ENCODE measurements at regions not wholly inside any gene's neighbourhood (a gene's known extent, or its start where the extent isn't known, plus 50 kb on each side); places are given as distances from the start of the nearest gene placed in this dataset.

GRCh38 chr5:14932902-14933469 lies 61.4 kb upstream of the ANKH start:
- no peaks in the 10 kb centered on the region for H3K27me3 ChIP-seq (ENCODE audit: control insufficient read depth, insufficient read depth, low read length)
- H2AFZ ChIP-seq (ENCODE audit: low read length): no peak overlapping the region
- no peak for TF ChIP-seq CTCF (conservative IDR thresholded peaks at IDR 0.05 in 1 of 2, IDR thresholded peaks at IDR 0.05 in 1 of 2; ENCODE audit: low read depth in 1 of 2, low read length in 2 of 2)
- no peak for TF ChIP-seq EZH2 (IDR thresholded peaks at IDR 0.05; ENCODE audit: low read length, missing control alignments)
- no peaks in the 10 kb centered on the region for H4K20me1 ChIP-seq (ENCODE audit: control insufficient read depth, extremely low read depth, insufficient read depth, low read length)
- H3K79me2 ChIP-seq (ENCODE audit: control insufficient read depth, insufficient read depth, low read length): no peaks in the 10 kb centered on the region
- H3K9me3 ChIP-seq (ENCODE audit: control insufficient read depth, insufficient read depth, low read depth, low read length): no peaks in the 10 kb centered on the region
- DNase-seq (ENCODE audit: low read depth in 2 of 2): peak in 1 of 2 donors; percentile 30
- peaks cover 3% of the 10 kb centered on the region for H3K4me1 ChIP-seq (ENCODE audit: control insufficient read depth, extremely low read depth, insufficient read depth, low read length)
- no peak overlapping the region for H3K4me3 ChIP-seq (replicated peaks in 1 of 4; ENCODE audit: control extremely low read depth in 1 of 4, insufficient read depth in 1 of 4, low read depth in 3 of 4, low read length in 4 of 4)
- no peak overlapping the region for H3K9ac ChIP-seq (ENCODE audit: insufficient read depth, low read length)
- H3K27ac ChIP-seq (ENCODE audit: insufficient read depth, low read length): no peak overlapping the region
- no peaks in the 10 kb centered on the region for H3K36me3 ChIP-seq (ENCODE audit: control insufficient read depth, insufficient read depth, low read length)
- H3K4me2 ChIP-seq (ENCODE audit: extremely low read depth, insufficient read depth, low read length): no peak overlapping the region

- TF ChIP-seq CTCF (conservative IDR thresholded peaks at IDR 0.05 in 1 of 2, IDR thresholded peaks at IDR 0.05 in 1 of 2; ENCODE audit: low read depth in 1 of 2, low read length in 2 of 2) (no peak), EZH2 (IDR thresholded peaks at IDR 0.05; ENCODE audit: low read length, missing control alignments) (no peak)
- Histone ChIP-seq H3K27ac (ENCODE audit: insufficient read depth, low read length) (no peak overlapping the region), H3K27me3 (ENCODE audit: control insufficient read depth, insufficient read depth, low read length) (no peaks in the 10 kb centered on the region), H3K9me3 (ENCODE audit: control insufficient read depth, insufficient read depth, low read depth, low read length) (no peaks in the 10 kb centered on the region), H3K36me3 (ENCODE audit: control insufficient read depth, insufficient read depth, low read length) (no peaks in the 10 kb centered on the region), H3K79me2 (ENCODE audit: control insufficient read depth, insufficient read depth, low read length) (no peaks in the 10 kb centered on the region), H3K4me1 (ENCODE audit: control insufficient read depth, extremely low read depth, insufficient read depth, low read length) (peaks cover 9% of the 10 kb centered on the region), H2AFZ (ENCODE audit: low read length) (no peak overlapping the region), H3K4me2 (ENCODE audit: extremely low read depth, insufficient read depth, low read length) (no peak overlapping the region), H4K20me1 (ENCODE audit: control insufficient read depth, extremely low read depth, insufficient read depth, low read length) (no peaks in the 10 kb centered on the region), H3K9ac (ENCODE audit: insufficient read depth, low read length) (no peak overlapping the region), H3K4me3 (replicated peaks in 1 of 4; ENCODE audit: control extremely low read depth in 1 of 4, insufficient read depth in 1 of 4, low read depth in 3 of 4, low read length in 4 of 4) (no peak overlapping the region)
- peak in 1 of 2 donors; percentile 42 for DNase-seq (ENCODE audit: low read depth in 2 of 2)
These were observed 58.9 kb upstream of the ANKH start for GRCh38 chr5:14930486-14930885.

GRCh38 chr5:14929293-14930065 lies 57.9 kb upstream of the ANKH start:
- DNase-seq (ENCODE audit: low read depth in 2 of 2): peak in 1 of 2 donors; percentile 53
- Histone ChIP-seq H3K27me3 (ENCODE audit: control insufficient read depth, insufficient read depth, low read length) (no peaks in the 10 kb centered on the region), H3K4me1 (ENCODE audit: control insufficient read depth, extremely low read depth, insufficient read depth, low read length) (peaks cover 9% of the 10 kb centered on the region), H2AFZ (ENCODE audit: low read length) (no peak overlapping the region), H3K9me3 (ENCODE audit: control insufficient read depth, insufficient read depth, low read depth, low read length) (no peaks in the 10 kb centered on the region), H3K9ac (ENCODE audit: insufficient read depth, low read length) (no peak overlapping the region), H3K4me2 (ENCODE audit: extremely low read depth, insufficient read depth, low read length) (no peak overlapping the region), H3K27ac (ENCODE audit: insufficient read depth, low read length) (no peak overlapping the region), H3K4me3 (replicated peaks in 1 of 4; ENCODE audit: control extremely low read depth in 1 of 4, insufficient read depth in 1 of 4, low read depth in 3 of 4, low read length in 4 of 4) (no peak overlapping the region), H4K20me1 (ENCODE audit: control insufficient read depth, extremely low read depth, insufficient read depth, low read length) (no peaks in the 10 kb centered on the region), H3K36me3 (ENCODE audit: control insufficient read depth, insufficient read depth, low read length) (no peaks in the 10 kb centered on the region), H3K79me2 (ENCODE audit: control insufficient read depth, insufficient read depth, low read length) (no peaks in the 10 kb centered on the region)
- no peak for TF ChIP-seq EZH2 (IDR thresholded peaks at IDR 0.05; ENCODE audit: low read length, missing control alignments)
- no peak for TF ChIP-seq CTCF (conservative IDR thresholded peaks at IDR 0.05 in 1 of 2, IDR thresholded peaks at IDR 0.05 in 1 of 2; ENCODE audit: low read depth in 1 of 2, low read length in 2 of 2)
